ENCODE measurements at regions not wholly inside any gene's neighbourhood (a gene's known extent, or its start where the extent isn't known, plus 50 kb on each side); places are given as distances from the start of the nearest gene placed in this dataset.

GRCh38 chr12:43105426-43105981, 446.5 kb downstream of the ADAMTS20 start:
- TF ChIP-seq CTCF (conservative IDR thresholded peaks at IDR 0.05 in 1 of 2, IDR thresholded peaks at IDR 0.05 in 1 of 2; ENCODE audit: low read depth in 1 of 2, low read length in 2 of 2) (no peak), EZH2 (IDR thresholded peaks at IDR 0.05; ENCODE audit: low read length, missing control alignments) (no peak)

All from fibroblast of lung (primary cell).